Astrocyte (in vitro differentiated cells and primary cell): ENCODE measurements at regions not wholly inside any gene's neighbourhood (a gene's known extent, or its start where the extent isn't known, plus 50 kb on each side); places are given as distances from the start of the nearest gene placed in this dataset.
A peak's percentile ranks its signal among the peaks of the same experiment; 100 is the strongest.

Experiments used
- DNase-seq: peaks from one replicate; pipeline ENCODE4 v3.0.0-alpha.2; 2010; ENCODE audit warnings: low read depth
- FAIRE-seq: peaks from 2 replicates; lab custom pipeline; 2011; peaks lifted over from hg19 to GRCh38; lab: Jason Lieb, UNC
- H2AFZ ChIP-seq: 2 replicates; pipeline ENCODE4 v1.6.0; 2012; ENCODE audit warnings: low read depth, low read length, inconsistent platforms
- H3K27ac ChIP-seq: 2 replicates; pipeline ENCODE4 v1.5.1; 2011; ENCODE audit warnings: low read depth, low read length, inconsistent platforms
- H3K27me3 ChIP-seq: 2 replicates; pipeline ENCODE4 v1.6.0; 2011; ENCODE audit warnings: low read length, inconsistent platforms; ENCODE audit not compliant: insufficient read depth
- H3K36me3 ChIP-seq: 2 replicates; pipeline ENCODE4 v1.5.1; 2011; ENCODE audit warnings: low read length, inconsistent platforms; ENCODE audit not compliant: insufficient read depth
- H3K4me1 ChIP-seq: 2 replicates; pipeline ENCODE4 v1.5.1; 2011; ENCODE audit warnings: low read length, inconsistent platforms; ENCODE audit not compliant: insufficient read depth
- H3K4me2 ChIP-seq: 2 replicates; pipeline ENCODE4 v1.6.0; 2012; ENCODE audit warnings: low read length, inconsistent platforms
- H3K4me3 ChIP-seq: 2 replicates; pipeline ENCODE4 v1.5.1; 2011; ENCODE audit warnings: low read depth, mild to moderate bottlenecking, low read length, inconsistent platforms; ENCODE audit not compliant: insufficient read depth
- H3K79me2 ChIP-seq: 2 replicates; pipeline ENCODE4 v1.6.0; 2012; ENCODE audit warnings: mild to moderate bottlenecking, low read length, inconsistent platforms; ENCODE audit not compliant: insufficient read depth
- H3K9ac ChIP-seq: 2 replicates; pipeline ENCODE4 v1.6.0; 2012; ENCODE audit warnings: mild to moderate bottlenecking, low read length, inconsistent platforms
- H3K9me3 ChIP-seq: 2 replicates; pipeline ENCODE4 v1.5.1; 2012; ENCODE audit warnings: low read depth, mild to moderate bottlenecking, low read length, inconsistent platforms; ENCODE audit not compliant: insufficient read depth
- H4K20me1 ChIP-seq: 2 replicates; pipeline ENCODE4 v1.6.0; 2012; ENCODE audit warnings: low read length, inconsistent platforms; ENCODE audit not compliant: insufficient read depth
- H3K27ac Mint-ChIP-seq: one replicate; pipeline ENCODE4 v1.8.0; 2021; ENCODE audit warnings: mild to moderate bottlenecking, mixed read lengths; ENCODE audit not compliant: unreplicated experiment
- H3K27me3 Mint-ChIP-seq: one replicate; pipeline ENCODE4 v1.8.0; 2021; ENCODE audit warnings: low read depth, mixed read lengths; ENCODE audit not compliant: unreplicated experiment
- H3K36me3 Mint-ChIP-seq: one replicate; pipeline ENCODE4 v1.8.0; 2021; ENCODE audit warnings: low read depth, mixed read lengths; ENCODE audit not compliant: unreplicated experiment
- H3K4me1 Mint-ChIP-seq: one replicate; pipeline ENCODE4 v1.8.0; 2021; ENCODE audit warnings: low read depth, mixed read lengths; ENCODE audit not compliant: unreplicated experiment
- H3K4me3 Mint-ChIP-seq: one replicate; pipeline ENCODE4 v1.8.0; 2021; ENCODE audit warnings: mild to moderate bottlenecking, moderate library complexity, mixed read lengths; ENCODE audit not compliant: unreplicated experiment
- H3K9me3 Mint-ChIP-seq: one replicate; pipeline ENCODE4 v1.8.0; 2021; ENCODE audit warnings: mild to moderate bottlenecking, mixed read lengths; ENCODE audit not compliant: unreplicated experiment
- CTCF ChIP-seq: IDR thresholded peaks from 2 replicates; pipeline ENCODE4 v1.5.1; 2011; ENCODE audit warnings: low read depth, mild to moderate bottlenecking, inconsistent platforms, low read length, moderate library complexity; ENCODE audit not compliant: insufficient read depth
- EZH2 ChIP-seq: IDR thresholded peaks from 2 replicates; pipeline ENCODE4 v1.6.1; 2012; ENCODE audit warnings: mild to moderate bottlenecking, low read length, inconsistent platforms; ENCODE audit not compliant: insufficient read depth

- H3K4me3 Mint-ChIP-seq = no peak overlapping the region
Observed at GRCh38 chrX:57821703-57822387, 88.4 kb downstream of the ZXDA start.

GRCh38 chrX:57817302-57817701 lies 93.0 kb downstream of the ZXDA start:
- no peaks in the 10 kb centered on the region for H3K4me1 Mint-ChIP-seq
- H3K27me3 Mint-ChIP-seq = no peaks in the 10 kb centered on the region
- H3K4me3 Mint-ChIP-seq = no peak overlapping the region
- Histone ChIP-seq H3K36me3 (no peaks in the 10 kb centered on the region), H3K9me3 (no peaks in the 10 kb centered on the region), H3K4me3 (no peak overlapping the region), H3K27me3 (no peaks in the 10 kb centered on the region), H2AFZ (no peak overlapping the region), H3K4me1 (no peaks in the 10 kb centered on the region), H3K27ac (no peak overlapping the region), H3K79me2 (no peaks in the 10 kb centered on the region), H4K20me1 (no peaks in the 10 kb centered on the region), H3K9ac (no peak overlapping the region), H3K4me2 (no peak overlapping the region)
- no peak for FAIRE-seq
- H3K36me3 Mint-ChIP-seq = no peaks in the 10 kb centered on the region
- H3K27ac Mint-ChIP-seq = no peak overlapping the region
- TF ChIP-seq CTCF (peak; percentile 4), EZH2 (no peak)
- DNase-seq = no peak
- H3K9me3 Mint-ChIP-seq = peaks cover 3% of the 10 kb centered on the region

More at GRCh38 chrX:57821703-57822387, 88.4 kb downstream of the ZXDA start:
- FAIRE-seq = peak; percentile 98
- Histone ChIP-seq H3K4me3 (no peak overlapping the region), H3K4me1 (no peaks in the 10 kb centered on the region), H3K9me3 (no peaks in the 10 kb centered on the region), H3K4me2 (no peak overlapping the region), H3K79me2 (no peaks in the 10 kb centered on the region), H3K9ac (no peak overlapping the region), H3K36me3 (no peaks in the 10 kb centered on the region), H3K27me3 (no peaks in the 10 kb centered on the region), H2AFZ (no peak overlapping the region), H3K27ac (no peak overlapping the region), H4K20me1 (no peaks in the 10 kb centered on the region)
- no peaks in the 10 kb centered on the region for H3K27me3 Mint-ChIP-seq
- peak; percentile 16 for DNase-seq
- no peaks in the 10 kb centered on the region for H3K36me3 Mint-ChIP-seq
- no peak overlapping the region for H3K27ac Mint-ChIP-seq
- H3K9me3 Mint-ChIP-seq = no peaks in the 10 kb centered on the region
- TF ChIP-seq CTCF (peak; percentile 30), EZH2 (no peak)
- no peaks in the 10 kb centered on the region for H3K4me1 Mint-ChIP-seq

- no peak overlapping the region for H2AFZ ChIP-seq
- H3K36me3 ChIP-seq = no peaks in the 10 kb centered on the region
- H3K4me1 ChIP-seq = no peaks in the 10 kb centered on the region
- no peak overlapping the region for H3K27ac ChIP-seq
- Mint-ChIP-seq H3K4me3 (no peak overlapping the region), H3K9me3 (no peaks in the 10 kb centered on the region), H3K27me3 (no peaks in the 10 kb centered on the region), H3K27ac (no peak overlapping the region), H3K36me3 (no peaks in the 10 kb centered on the region), H3K4me1 (no peaks in the 10 kb centered on the region)
- peak; percentile 93 for FAIRE-seq
- H4K20me1 ChIP-seq = no peaks in the 10 kb centered on the region
- H3K9me3 ChIP-seq = no peaks in the 10 kb centered on the region
- no peak overlapping the region for H3K4me2 ChIP-seq
- H3K9ac ChIP-seq = no peak overlapping the region
- H3K4me3 ChIP-seq = no peak overlapping the region
- TF ChIP-seq EZH2 (no peak), CTCF (no peak)
- no peak for DNase-seq
- no peaks in the 10 kb centered on the region for H3K27me3 ChIP-seq
- H3K79me2 ChIP-seq = no peaks in the 10 kb centered on the region
Observed at GRCh38 chrX:57772637-57773036, 92.6 kb upstream of the NLRP2B start.
